Endodermal cell (in vitro differentiated cells): ENCODE measurements at regions not wholly inside any gene's neighbourhood (a gene's known extent, or its start where the extent isn't known, plus 50 kb on each side); places are given as distances from the start of the nearest gene placed in this dataset.

ENCODE experiments used
- DNase-seq: peaks from one replicate; pipeline ENCODE4 v3.0.0-alpha.2; 2017
- H3K27ac ChIP-seq: 2 replicates; pipeline ENCODE4 v1.5.1; 2013; ENCODE audit warnings: mild to moderate bottlenecking, low read depth, low read length, moderate library complexity
- H3K27me3 ChIP-seq: 2 replicates; pipeline ENCODE4 v1.6.1; 2013; ENCODE audit warnings: mild to moderate bottlenecking, low read length, moderate library complexity; ENCODE audit not compliant: insufficient read depth, control insufficient read depth, poor library complexity, severe bottlenecking
- H3K36me3 ChIP-seq: 2 replicates; pipeline ENCODE4 v1.7.0; 2013; ENCODE audit warnings: mild to moderate bottlenecking, low read length, moderate library complexity; ENCODE audit not compliant: control insufficient read depth, insufficient read depth
- H3K4me1 ChIP-seq: one replicate; pipeline ENCODE4 v1.7.0; 2013; ENCODE audit warnings: low read length; ENCODE audit not compliant: control insufficient read depth, insufficient read depth
- H3K4me3 ChIP-seq: 2 replicates; pipeline ENCODE4 v1.5.1; 2013; ENCODE audit warnings: mild to moderate bottlenecking, low read length, moderate library complexity
- H3K9ac ChIP-seq: 2 replicates; pipeline ENCODE4 v1.6.1; 2013; ENCODE audit warnings: mild to moderate bottlenecking, low read length, moderate library complexity; ENCODE audit not compliant: poor library complexity, severe bottlenecking; ENCODE audit errors: extremely low read depth
- H3K9me3 ChIP-seq: 2 replicates; pipeline ENCODE4 v1.6.1; 2013; ENCODE audit warnings: mild to moderate bottlenecking, low read length, moderate library complexity; ENCODE audit not compliant: control insufficient read depth
- H3K27ac Mint-ChIP-seq: 2 replicates; pipeline ENCODE4 v1.8.0; 2020; ENCODE audit warnings: mixed read lengths
- H3K27me3 Mint-ChIP-seq: 2 replicates; pipeline ENCODE4 v1.8.0; 2021; ENCODE audit warnings: mild to moderate bottlenecking, mixed read lengths; ENCODE audit not compliant: insufficient read depth
- H3K36me3 Mint-ChIP-seq: 2 replicates; pipeline ENCODE4 v1.8.0; 2020; ENCODE audit warnings: low read depth, mixed read lengths
- H3K4me1 Mint-ChIP-seq: 2 replicates; pipeline ENCODE4 v1.8.0; 2020; ENCODE audit warnings: mixed read lengths
- H3K4me3 Mint-ChIP-seq: 2 replicates; pipeline ENCODE4 v1.8.0; 2020; ENCODE audit warnings: mild to moderate bottlenecking, moderate library complexity, mixed read lengths
- H3K9me3 Mint-ChIP-seq: 2 replicates; pipeline ENCODE4 v1.8.0; 2020; ENCODE audit warnings: mild to moderate bottlenecking, mixed read lengths
- CTCF ChIP-seq: fragments of 200-600 bp; sonication (generic); conservative IDR thresholded peaks from 2 replicates; pipeline ENCODE4 v1.5.0; 2021; ENCODE audit warnings: antibody characterized with exemption, mild to moderate bottlenecking
- WGBS, 2 experiments: methylation state at CpG; one replicate each; pipeline versions ENCODE4 v1.1.5 to v1.1.7; 2013; ENCODE audit warnings: missing lambda C conversion rate in 2 of 2, mixed read lengths in 1 of 2; ENCODE audit not compliant: insufficient coverage in 1 of 2, insufficient read length in 1 of 2; 5-methylcytosine and 5-hydroxymethylcytosine counted together

GRCh38 chr21:39108291-39109162 is 74.7 kb downstream of the PSMG1 start:
- H3K27me3 ChIP-seq = no peaks in the 10 kb centered on the region
- no peak overlapping the region for H3K4me3 ChIP-seq
- H3K27ac Mint-ChIP-seq = no peak overlapping the region
- TF ChIP-seq CTCF = no peak
- 93 to 95% methylated on average over 14 to 23 of the region's 23 CpGs for WGBS, 2 experiments
- no peaks in the 10 kb centered on the region for H3K36me3 Mint-ChIP-seq
- no peak overlapping the region for H3K4me3 Mint-ChIP-seq
- H3K36me3 ChIP-seq = no peaks in the 10 kb centered on the region
- H3K4me1 Mint-ChIP-seq = peaks cover 3% of the 10 kb centered on the region
- no peak for DNase-seq
- H3K4me1 ChIP-seq = no peaks in the 10 kb centered on the region
- peaks cover 5% of the 10 kb centered on the region for H3K9me3 ChIP-seq
- H3K9me3 Mint-ChIP-seq = no peaks in the 10 kb centered on the region
- H3K27ac ChIP-seq = no peak overlapping the region
- H3K9ac ChIP-seq = no peak overlapping the region
- no peaks in the 10 kb centered on the region for H3K27me3 Mint-ChIP-seq

- WGBS, 2 experiments = 94 to 97% methylated on average over 13 of the region's 13 CpGs
- Histone ChIP-seq H3K36me3 (no peaks in the 10 kb centered on the region), H3K27ac (no peak overlapping the region), H3K9me3 (peaks cover 5% of the 10 kb centered on the region), H3K4me3 (no peak overlapping the region), H3K9ac (no peak overlapping the region), H3K27me3 (no peaks in the 10 kb centered on the region), H3K4me1 (no peaks in the 10 kb centered on the region)
- Mint-ChIP-seq H3K27me3 (no peaks in the 10 kb centered on the region), H3K4me3 (no peak overlapping the region), H3K36me3 (no peaks in the 10 kb centered on the region), H3K9me3 (no peaks in the 10 kb centered on the region), H3K4me1 (peaks cover 3% of the 10 kb centered on the region), H3K27ac (no peak overlapping the region)
- TF ChIP-seq CTCF = no peak
- DNase-seq = no peak
Measured at GRCh38 chr21:39107739-39108138, 75.5 kb downstream of the PSMG1 start.

GRCh38 chr21:39106881-39107462 is 76.3 kb downstream of the PSMG1 start:
- H3K27ac Mint-ChIP-seq = no peak overlapping the region

More at GRCh38 chr21:39106881-39107462, 76.3 kb downstream of the PSMG1 start:
- no peak for DNase-seq
- no peak overlapping the region for H3K4me3 ChIP-seq
- Mint-ChIP-seq H3K9me3 (no peaks in the 10 kb centered on the region), H3K36me3 (no peaks in the 10 kb centered on the region), H3K4me3 (no peak overlapping the region), H3K4me1 (peaks cover 3% of the 10 kb centered on the region), H3K27me3 (no peaks in the 10 kb centered on the region)
- 93 to 97% methylated on average over 10 to 15 of the region's 15 CpGs for WGBS, 2 experiments
- H3K36me3 ChIP-seq = no peaks in the 10 kb centered on the region
- no peaks in the 10 kb centered on the region for H3K27me3 ChIP-seq
- no peaks in the 10 kb centered on the region for H3K4me1 ChIP-seq
- no peak overlapping the region for H3K27ac ChIP-seq
- TF ChIP-seq CTCF = no peak
- H3K9me3 ChIP-seq = peaks cover 5% of the 10 kb centered on the region
- no peak overlapping the region for H3K9ac ChIP-seq
